ENCODE measurements at regions not wholly inside any gene's neighbourhood (a gene's known extent, or its start where the extent isn't known, plus 50 kb on each side); places are given as distances from the start of the nearest gene placed in this dataset.
"Not testable (repeated sequence)": the region's sequence is repeated elsewhere in the genome, so short reads cannot be mapped to it uniquely, and the experiment has no call there.

GRCh38 chr16:62277942-62278341 lies 241.7 kb upstream of the CDH8 start:
- no peak for DNase-seq (ENCODE audit: low read depth, low spot score)

- DNase-seq (ENCODE audit: low read depth, low spot score) = no peak
Observed at GRCh38 chr16:62276637-62277036, 240.4 kb upstream of the CDH8 start.

- DNase-seq (ENCODE audit: low read depth, low spot score) = no peak
Observed at GRCh38 chr16:62272035-62272434, 235.8 kb upstream of the CDH8 start.

- no peak for DNase-seq (ENCODE audit: low read depth, low spot score)
Observed at GRCh38 chr16:62261760-62262159, 225.5 kb upstream of the CDH8 start.

DNA sequence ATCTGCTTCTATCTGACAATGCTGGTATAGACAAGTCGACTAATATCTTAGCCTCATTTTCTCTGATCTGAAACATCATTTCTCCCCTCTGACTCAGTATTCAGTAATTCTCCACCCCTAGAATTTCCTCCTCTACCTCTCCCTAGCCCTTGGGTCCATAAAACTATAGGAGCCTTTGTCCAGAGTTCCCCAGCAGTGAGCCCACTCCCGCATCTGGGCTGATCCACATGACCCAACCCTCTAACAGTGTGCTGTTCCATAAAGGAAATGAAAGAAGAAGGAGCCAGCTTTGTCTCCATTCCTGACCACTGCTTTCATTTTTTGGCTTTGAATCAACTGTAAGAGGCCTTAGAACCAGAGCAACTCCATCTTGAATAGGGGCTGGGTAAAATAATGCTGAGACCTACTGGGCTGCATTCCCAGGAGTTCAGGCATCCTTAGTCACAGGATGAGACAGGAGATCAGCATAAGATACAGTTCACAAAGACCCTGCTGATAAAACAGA lies 222.7 kb upstream of the CDH8 start:
- DNase-seq (ENCODE audit: low read depth, low spot score) = not testable (repeated sequence)

- DNase-seq (ENCODE audit: low read depth, low spot score) = no peak
Observed at GRCh38 chr16:62256406-62256805, 220.2 kb upstream of the CDH8 start.

GRCh38 chr16:62254847-62255246 lies 218.6 kb upstream of the CDH8 start:
- DNase-seq (ENCODE audit: low read depth, low spot score) = no peak

DNA sequence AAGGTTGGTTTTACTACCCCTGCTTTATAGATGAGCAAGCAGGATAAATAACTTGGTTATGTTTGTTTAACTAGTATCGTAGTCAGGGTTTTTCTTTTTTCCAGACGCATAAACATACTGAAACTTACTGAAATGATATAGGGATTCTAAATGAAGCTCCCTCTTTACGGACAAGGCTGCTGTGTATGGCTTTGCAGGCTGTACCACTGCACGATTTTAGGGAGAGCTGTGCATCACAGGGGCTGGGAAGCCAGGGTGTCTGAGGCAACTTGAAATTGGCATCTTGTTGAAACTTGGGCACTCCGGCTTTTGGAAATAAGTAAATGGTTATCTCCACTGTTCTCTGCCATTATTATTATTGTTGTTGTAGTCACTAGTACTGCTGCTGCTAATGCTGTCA lies 218.1 kb upstream of the CDH8 start:
- DNase-seq (ENCODE audit: low read depth, low spot score) = no peak

- no peak for DNase-seq (ENCODE audit: low read depth, low spot score)
Observed at GRCh38 chr16:62253966-62254365, 217.7 kb upstream of the CDH8 start.

GRCh38 chr16:62249069-62249468 lies 212.8 kb upstream of the CDH8 start:
- DNase-seq (ENCODE audit: low read depth, low spot score) = no peak

DNA sequence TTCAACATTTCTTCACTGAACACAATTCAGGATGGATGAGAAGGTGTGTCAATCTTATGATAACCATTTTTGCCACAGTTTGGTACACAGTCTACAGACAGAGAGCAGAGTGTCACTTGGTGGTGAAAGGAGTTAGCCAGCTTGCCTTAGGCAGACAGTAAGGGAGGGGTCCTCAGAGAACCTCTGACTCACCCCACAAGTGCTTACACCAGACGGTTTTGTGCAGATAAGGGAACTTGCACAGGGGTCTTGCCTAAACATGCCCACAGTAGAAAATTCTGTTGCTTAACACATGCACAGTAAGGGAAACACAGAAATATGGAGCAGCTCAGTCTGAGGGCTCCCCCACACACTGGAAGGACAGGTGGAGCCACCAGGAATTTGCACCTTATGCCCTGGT lies 204.5 kb upstream of the CDH8 start:
- DNase-seq (ENCODE audit: low read depth, low spot score) = no peak

- DNase-seq (ENCODE audit: low read depth, low spot score) = no peak
Observed at GRCh38 chr16:62225675-62226074, 189.4 kb upstream of the CDH8 start.

DNA sequence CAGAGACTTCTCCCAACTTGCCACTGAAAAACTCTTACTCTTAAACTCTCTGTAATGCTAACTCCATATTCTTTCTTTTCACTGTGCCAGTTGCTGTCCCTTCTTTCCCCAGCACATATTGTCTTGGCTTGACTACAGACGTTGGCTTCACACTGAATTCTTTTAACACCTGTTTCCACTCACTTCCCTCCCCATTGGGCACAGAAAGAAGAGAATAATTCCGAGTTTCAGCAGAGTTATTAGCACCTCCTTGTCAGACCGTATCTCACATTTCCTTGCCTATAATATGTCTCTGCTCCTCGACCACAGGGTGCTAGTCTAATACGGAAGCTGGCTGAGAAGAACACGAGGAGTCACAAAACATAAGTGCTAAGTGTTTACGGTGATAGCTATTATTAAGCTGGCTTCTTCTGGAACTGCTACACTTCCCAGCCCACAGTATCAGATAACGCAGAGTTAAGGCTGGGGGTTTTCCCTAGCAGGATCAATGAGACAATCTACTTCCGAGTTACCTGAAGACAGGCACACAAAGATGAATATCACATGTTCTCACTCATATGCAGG lies 188.5 kb upstream of the CDH8 start:
- no peak for DNase-seq (ENCODE audit: low read depth, low spot score)

DNA sequence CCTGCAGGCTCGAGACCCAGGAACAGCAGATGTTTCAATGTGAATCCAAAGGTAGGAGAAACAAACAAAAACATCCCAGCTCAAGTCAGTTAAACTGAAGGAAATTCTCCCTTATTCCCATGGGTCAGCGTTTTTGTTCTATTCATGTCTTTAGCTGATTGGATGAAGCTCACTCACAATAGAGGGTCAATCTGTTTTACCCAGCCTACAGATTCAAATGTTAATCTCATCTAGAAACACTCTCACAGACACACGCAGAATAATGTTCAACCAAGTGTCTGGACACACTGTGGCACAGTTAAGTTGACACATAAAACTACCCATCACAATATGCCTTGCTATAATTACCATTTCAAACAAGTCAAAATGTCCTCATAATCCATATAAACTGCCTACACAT lies 180.6 kb upstream of the CDH8 start:
- DNase-seq (ENCODE audit: low read depth, low spot score) = no peak

DNA sequence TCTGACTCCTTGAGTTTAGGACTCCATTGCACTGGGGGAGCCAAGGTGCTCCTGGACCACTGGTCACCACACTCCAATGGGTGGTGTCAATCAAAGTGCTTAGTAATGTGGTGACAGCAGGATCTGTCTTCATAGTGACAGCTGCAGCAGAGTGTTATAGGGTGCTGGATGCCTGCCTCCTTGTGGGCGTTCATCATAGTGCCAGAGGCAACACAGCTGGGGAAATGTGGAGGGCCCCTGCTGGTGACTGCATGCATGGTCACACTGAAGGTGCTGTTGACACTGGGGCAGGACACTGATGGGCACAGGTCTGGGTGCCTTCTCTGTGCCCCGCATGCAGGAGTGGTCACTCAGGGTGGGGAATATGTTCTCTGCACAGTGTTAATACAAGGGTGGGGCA lies 177.5 kb upstream of the CDH8 start:
- no peak for DNase-seq (ENCODE audit: low read depth, low spot score)

GRCh38 chr16:62208934-62209333 lies 172.7 kb upstream of the CDH8 start:
- no peak for DNase-seq (ENCODE audit: low read depth, low spot score)

DNA sequence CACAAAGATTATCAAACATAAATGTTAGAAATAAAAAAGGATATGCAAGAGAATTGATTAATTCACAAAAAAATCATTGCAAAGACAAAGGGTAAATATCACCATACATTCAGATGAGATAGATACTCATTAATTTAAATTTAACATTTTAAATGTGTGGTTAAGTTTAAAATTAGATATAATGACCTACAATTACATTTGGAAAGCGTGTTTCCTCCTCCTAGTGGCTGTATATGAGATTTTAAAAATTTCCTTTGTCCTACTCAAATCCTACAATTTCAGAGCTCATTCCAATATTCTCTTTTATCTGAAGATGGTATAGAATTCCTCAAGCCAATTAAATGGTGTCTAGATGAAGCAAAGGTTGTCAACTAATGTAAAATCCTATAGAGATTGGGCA lies 169.2 kb upstream of the CDH8 start:
- no peak for DNase-seq (ENCODE audit: low read depth, low spot score)

GRCh38 chr16:62201911-62202310 lies 165.7 kb upstream of the CDH8 start:
- no peak for DNase-seq (ENCODE audit: low read depth, low spot score)

DNA sequence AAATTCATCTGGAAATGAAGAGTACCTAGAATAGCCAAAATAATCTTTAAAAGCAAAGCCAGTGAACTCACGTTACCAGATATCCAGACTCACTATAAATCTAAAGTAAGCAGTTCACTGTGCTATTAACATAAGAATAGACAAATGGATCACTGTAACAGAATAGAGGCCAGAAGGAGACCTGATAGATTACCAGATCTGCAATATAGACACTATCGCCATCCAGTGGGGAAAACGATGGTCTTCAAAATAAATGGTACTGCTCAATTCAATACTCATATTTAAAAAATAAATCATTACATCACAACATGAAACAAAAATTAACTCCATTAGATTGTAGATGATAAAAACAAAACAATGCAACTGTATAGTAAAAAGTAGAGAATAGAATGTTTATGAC lies 158.6 kb upstream of the CDH8 start:
- DNase-seq (ENCODE audit: low read depth, low spot score) = no peak

- no peak for DNase-seq (ENCODE audit: low read depth, low spot score)
Observed at GRCh38 chr16:62190426-62190825, 154.2 kb upstream of the CDH8 start.

GRCh38 chr16:62177351-62178203 lies 141.3 kb upstream of the CDH8 start:
- DNase-seq (ENCODE audit: low read depth, low spot score) = no peak

GRCh38 chr16:62170642-62171041 lies 134.4 kb upstream of the CDH8 start:
- no peak for DNase-seq (ENCODE audit: low read depth, low spot score)

- no peak for DNase-seq (ENCODE audit: low read depth, low spot score)
Observed at GRCh38 chr16:62167551-62167950, 131.3 kb upstream of the CDH8 start.
